Vagina (tissue), 2 donors: ENCODE measurements at regions not wholly inside any gene's neighbourhood (a gene's known extent, or its start where the extent isn't known, plus 50 kb on each side); places are given as distances from the start of the nearest gene placed in this dataset.
"Not testable (repeated sequence)": the region's sequence is repeated elsewhere in the genome, so short reads cannot be mapped to it uniquely, and the experiment has no call there.

Experiments used
- POLR2A ChIP-seq, 2 donors: fragments of 450-650 bp; IDR thresholded peaks; one replicate each; pipeline ENCODE4 v1.6.1; 2017; ENCODE audit warnings: antibody characterized with exemption in 2 of 2, mild to moderate bottlenecking in 2 of 2, moderate library complexity in 2 of 2
- TF ChIP-seq, protein P1 (sequence below), 3 experiments: fragments of 450-650 bp in 2 of 3; fragments of 200-600 bp in 1 of 3; sonication (generic) in 1 of 3; IDR thresholded peaks; one replicate each; pipeline ENCODE4 v1.5.1; 2017 to 2019; ENCODE audit warnings: antibody characterized with exemption in 3 of 3, mild to moderate bottlenecking in 2 of 3, moderate library complexity in 2 of 3

DNA sequence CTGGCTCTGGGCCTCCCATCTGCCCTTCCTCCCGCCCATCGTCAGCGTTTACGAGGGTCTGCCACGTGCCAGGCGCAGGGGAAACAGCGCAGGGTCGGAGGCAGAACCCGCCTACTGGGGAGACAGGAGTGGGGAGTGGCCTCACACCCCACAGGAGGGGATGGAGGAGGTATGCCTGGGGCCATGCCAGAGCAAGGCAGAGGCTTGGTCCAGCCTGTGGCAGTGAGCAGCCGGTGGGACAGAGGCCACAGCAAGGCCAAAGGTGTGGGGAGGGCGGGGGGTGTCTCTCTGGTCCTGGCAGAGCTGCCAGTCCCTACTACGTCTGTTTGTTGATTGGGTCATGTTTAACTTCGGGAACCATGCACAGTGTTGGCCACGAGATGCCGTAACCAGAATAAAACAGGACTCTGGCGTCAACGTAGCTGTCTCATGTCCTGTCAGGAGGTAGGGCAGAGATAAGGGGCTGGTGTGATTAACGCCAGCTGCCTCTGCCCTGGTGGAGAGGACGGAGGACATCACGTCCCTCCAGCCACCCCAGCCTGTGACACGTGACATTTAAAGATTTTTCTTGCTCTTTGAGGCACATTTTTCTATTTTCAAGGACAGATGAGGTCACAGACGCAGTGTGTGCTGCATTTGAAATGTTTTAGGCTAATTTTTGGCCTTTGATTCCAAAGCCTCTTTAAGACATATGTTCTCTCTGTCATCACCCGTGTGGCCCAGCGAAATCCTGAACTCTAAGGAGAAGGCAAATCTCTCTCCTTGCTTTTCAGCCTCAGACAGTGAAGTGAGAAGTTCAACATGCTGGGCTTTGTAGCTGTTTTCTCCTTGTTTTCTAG is 193.3 kb downstream of the LAT start:
- TF ChIP-seq, protein P1, sequence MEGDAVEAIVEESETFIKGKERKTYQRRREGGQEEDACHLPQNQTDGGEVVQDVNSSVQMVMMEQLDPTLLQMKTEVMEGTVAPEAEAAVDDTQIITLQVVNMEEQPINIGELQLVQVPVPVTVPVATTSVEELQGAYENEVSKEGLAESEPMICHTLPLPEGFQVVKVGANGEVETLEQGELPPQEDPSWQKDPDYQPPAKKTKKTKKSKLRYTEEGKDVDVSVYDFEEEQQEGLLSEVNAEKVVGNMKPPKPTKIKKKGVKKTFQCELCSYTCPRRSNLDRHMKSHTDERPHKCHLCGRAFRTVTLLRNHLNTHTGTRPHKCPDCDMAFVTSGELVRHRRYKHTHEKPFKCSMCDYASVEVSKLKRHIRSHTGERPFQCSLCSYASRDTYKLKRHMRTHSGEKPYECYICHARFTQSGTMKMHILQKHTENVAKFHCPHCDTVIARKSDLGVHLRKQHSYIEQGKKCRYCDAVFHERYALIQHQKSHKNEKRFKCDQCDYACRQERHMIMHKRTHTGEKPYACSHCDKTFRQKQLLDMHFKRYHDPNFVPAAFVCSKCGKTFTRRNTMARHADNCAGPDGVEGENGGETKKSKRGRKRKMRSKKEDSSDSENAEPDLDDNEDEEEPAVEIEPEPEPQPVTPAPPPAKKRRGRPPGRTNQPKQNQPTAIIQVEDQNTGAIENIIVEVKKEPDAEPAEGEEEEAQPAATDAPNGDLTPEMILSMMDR (IDR thresholded peaks at IDR 0.05): not testable (repeated sequence)
- not testable (repeated sequence) for TF ChIP-seq POLR2A (IDR thresholded peaks at IDR 0.05)
